ENCODE measurements at regions not wholly inside any gene's neighbourhood (a gene's known extent, or its start where the extent isn't known, plus 50 kb on each side); places are given as distances from the start of the nearest gene placed in this dataset.
"Not testable (repeated sequence)": the region's sequence is repeated elsewhere in the genome, so short reads cannot be mapped to it uniquely, and the experiment has no call there.

DNA sequence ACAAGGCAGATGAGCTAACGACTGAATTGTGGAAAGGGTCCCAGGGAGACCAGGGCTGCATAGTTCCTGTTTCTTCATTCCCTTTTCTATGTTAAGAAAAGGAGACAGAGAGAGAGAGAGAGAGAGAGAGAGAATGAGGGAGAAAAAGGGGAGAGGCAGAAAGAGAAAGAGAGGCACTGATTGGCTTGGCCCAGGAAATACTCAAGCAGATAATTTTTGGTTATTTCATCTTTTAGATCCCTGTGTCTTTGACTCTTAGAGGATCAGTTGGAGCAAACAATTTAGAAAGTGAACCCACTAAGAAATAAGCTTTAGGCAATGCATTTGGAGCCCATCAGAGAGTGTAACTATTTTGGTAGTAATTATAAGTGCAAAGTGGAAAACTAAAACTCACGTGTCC, 103.4 kb downstream of the CEP44 start:
- Histone ChIP-seq H3K27ac (no peak overlapping the region), H3K4me3 (no peak overlapping the region), H3K4me1 (no peaks in the 10 kb centered on the region), H3K36me3 (no peaks in the 10 kb centered on the region), H3K27me3 (no peaks in the 10 kb centered on the region), H3K9me3 (no peaks in the 10 kb centered on the region)
- TF ChIP-seq, protein P1, sequence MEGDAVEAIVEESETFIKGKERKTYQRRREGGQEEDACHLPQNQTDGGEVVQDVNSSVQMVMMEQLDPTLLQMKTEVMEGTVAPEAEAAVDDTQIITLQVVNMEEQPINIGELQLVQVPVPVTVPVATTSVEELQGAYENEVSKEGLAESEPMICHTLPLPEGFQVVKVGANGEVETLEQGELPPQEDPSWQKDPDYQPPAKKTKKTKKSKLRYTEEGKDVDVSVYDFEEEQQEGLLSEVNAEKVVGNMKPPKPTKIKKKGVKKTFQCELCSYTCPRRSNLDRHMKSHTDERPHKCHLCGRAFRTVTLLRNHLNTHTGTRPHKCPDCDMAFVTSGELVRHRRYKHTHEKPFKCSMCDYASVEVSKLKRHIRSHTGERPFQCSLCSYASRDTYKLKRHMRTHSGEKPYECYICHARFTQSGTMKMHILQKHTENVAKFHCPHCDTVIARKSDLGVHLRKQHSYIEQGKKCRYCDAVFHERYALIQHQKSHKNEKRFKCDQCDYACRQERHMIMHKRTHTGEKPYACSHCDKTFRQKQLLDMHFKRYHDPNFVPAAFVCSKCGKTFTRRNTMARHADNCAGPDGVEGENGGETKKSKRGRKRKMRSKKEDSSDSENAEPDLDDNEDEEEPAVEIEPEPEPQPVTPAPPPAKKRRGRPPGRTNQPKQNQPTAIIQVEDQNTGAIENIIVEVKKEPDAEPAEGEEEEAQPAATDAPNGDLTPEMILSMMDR (IDR thresholded peaks at IDR 0.05): no peak
- no peak for DNase-seq
- ATAC-seq: no peak
- intact Hi-C loops (cut with DNase I): no loop called here

DNA sequence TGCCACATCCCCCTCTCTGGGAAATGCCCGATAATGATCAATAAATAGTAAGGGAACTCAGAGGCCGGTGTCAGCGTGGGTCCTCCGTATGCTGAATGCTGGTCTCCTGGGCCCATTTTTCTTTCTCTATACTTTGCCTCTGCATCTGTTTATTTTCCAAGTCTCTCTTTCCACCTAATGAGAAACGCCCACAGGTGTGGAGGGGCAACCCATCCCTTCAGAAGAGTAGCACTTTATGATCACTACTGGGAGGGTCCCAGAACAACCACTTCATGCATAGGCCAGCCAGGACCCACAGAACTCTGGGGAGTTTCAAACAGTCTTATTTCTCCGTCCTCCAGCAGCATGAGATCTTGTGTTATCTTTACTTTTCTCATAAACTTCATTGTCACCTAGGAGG, 100.1 kb downstream of the CEP44 start:
- no peaks in the 10 kb centered on the region for H3K9me3 ChIP-seq
- H3K27ac ChIP-seq: no peak overlapping the region
- intact Hi-C loops (cut with DNase I): no loop called here
- no peaks in the 10 kb centered on the region for H3K36me3 ChIP-seq
- no peak for DNase-seq
- no peaks in the 10 kb centered on the region for H3K27me3 ChIP-seq
- no peaks in the 10 kb centered on the region for H3K4me1 ChIP-seq
- TF ChIP-seq, protein P1 (IDR thresholded peaks at IDR 0.05): no peak
- no peak overlapping the region for H3K4me3 ChIP-seq
- ATAC-seq: no peak

DNA sequence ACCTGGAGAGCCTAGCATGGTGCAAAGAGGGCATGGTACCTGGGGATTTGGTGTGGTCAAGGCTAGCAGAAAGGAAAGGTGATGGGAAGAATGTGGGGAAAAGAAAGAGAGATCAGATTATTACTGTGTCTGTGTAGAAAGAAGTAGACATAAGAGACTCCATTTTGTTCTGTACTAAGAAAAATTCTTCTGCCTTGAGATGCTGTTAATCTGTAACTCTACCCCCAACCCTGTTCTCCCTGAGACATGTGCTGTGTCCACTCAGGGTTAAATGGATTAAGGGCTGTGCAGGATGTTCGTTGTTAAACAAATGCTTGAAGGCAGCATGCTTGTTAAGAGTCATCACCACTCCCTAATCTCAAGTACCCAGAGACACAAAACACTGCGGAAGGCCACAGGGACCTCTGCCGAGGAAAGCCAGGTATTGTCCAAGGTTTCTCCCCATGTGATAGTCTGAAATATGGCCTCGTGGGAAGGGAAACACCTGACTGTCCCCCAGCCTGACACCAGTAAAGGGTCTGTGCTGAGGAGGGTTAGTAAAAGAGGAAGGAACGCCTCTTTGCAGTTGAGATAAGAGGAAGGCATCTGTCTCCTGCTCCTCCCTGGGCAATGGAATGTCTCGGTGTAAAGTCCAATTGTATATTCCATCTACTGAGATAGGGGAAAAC, 99.4 kb downstream of the CEP44 start:
- intact Hi-C loops (cut with DNase I); ATAC-seq: not testable (repeated sequence)

More for the DNA sequence above, 99.4 kb downstream of the CEP44 start:
- not testable (repeated sequence) for H3K27me3 ChIP-seq, H3K36me3 ChIP-seq, H3K4me1 ChIP-seq, H3K4me3 ChIP-seq, H3K27ac ChIP-seq, DNase-seq, H3K9me3 ChIP-seq

Small RNAs in the stretch of these regions (microRNA-seq; reads per million reads assigned to microRNA genes)
- gene MIR4276: 0 reads per million in 2 donors

Measured in left lung (tissue), 4 donors.